DND-41 (cell line): ENCODE measurements at regions not wholly inside any gene's neighbourhood (a gene's known extent, or its start where the extent isn't known, plus 50 kb on each side); places are given as distances from the start of the nearest gene placed in this dataset.

Source experiments
- ATAC-seq: fragments of 200-7000 bp; cut with Tn5 transposase; 3 replicates; pipeline ENCODE4 v1.9.1; 2021; ENCODE audit warnings: low read depth; ENCODE audit not compliant: insufficient read depth
- DNase-seq: peaks from one replicate; pipeline ENCODE4 v3.0.0-alpha.2; 2020
- H2AFZ ChIP-seq: 2 replicates; pipeline ENCODE4 v1.6.0; 2012; ENCODE audit warnings: low read depth, low read length
- H3K27ac ChIP-seq: 2 replicates; pipeline ENCODE4 v1.5.1; 2012; ENCODE audit warnings: low read length, inconsistent platforms
- H3K27me3 ChIP-seq: fragments of 200-600 bp; sonication (generic); 2 replicates; pipeline ENCODE4 v1.6.0; 2012; ENCODE audit warnings: low read length, mild to moderate bottlenecking, inconsistent platforms; ENCODE audit not compliant: insufficient read depth, poor library complexity
- H3K36me3 ChIP-seq: 2 replicates; pipeline ENCODE4 v1.5.1; 2012; ENCODE audit warnings: low read length, inconsistent platforms; ENCODE audit not compliant: insufficient read depth
- H3K4me1 ChIP-seq: 2 replicates; pipeline ENCODE4 v1.5.1; 2012; ENCODE audit warnings: mild to moderate bottlenecking, low read length; ENCODE audit not compliant: insufficient read depth
- H3K4me2 ChIP-seq: 2 replicates; pipeline ENCODE4 v1.6.0; 2012; ENCODE audit warnings: mild to moderate bottlenecking, moderate library complexity, low read length, inconsistent platforms; ENCODE audit not compliant: insufficient read depth
- H3K4me3 ChIP-seq, 2 experiments: fragments of 200-600 bp in 1 of 2; shearing (Covaris generic) in 1 of 2; 2 replicates each; pipeline ENCODE4 v1.5.1; 2012 to 2016; ENCODE audit warnings: inconsistent platforms in 2 of 2, low read length in 2 of 2, mild to moderate bottlenecking in 2 of 2, low read depth in 1 of 2, moderate library complexity in 1 of 2
- H3K79me2 ChIP-seq: 2 replicates; pipeline ENCODE4 v1.6.0; 2012; ENCODE audit warnings: low read length, inconsistent platforms; ENCODE audit not compliant: insufficient read depth
- H3K9ac ChIP-seq: 2 replicates; pipeline ENCODE4 v1.6.0; 2012; ENCODE audit warnings: low read depth, mild to moderate bottlenecking, inconsistent platforms, low read length, moderate library complexity
- H3K9me3 ChIP-seq: 2 replicates; pipeline ENCODE4 v1.5.1; 2012; ENCODE audit warnings: low read length, moderate library complexity, mild to moderate bottlenecking, inconsistent platforms; ENCODE audit not compliant: insufficient read depth, severe bottlenecking
- H4K20me1 ChIP-seq: 2 replicates; pipeline ENCODE4 v1.6.0; 2012; ENCODE audit warnings: low read length; ENCODE audit not compliant: insufficient read depth
- CTCF ChIP-seq: IDR thresholded peaks from 2 replicates; pipeline ENCODE4 v1.5.1; 2012; ENCODE audit warnings: borderline replicate concordance, low read length, moderate library complexity, mild to moderate bottlenecking; ENCODE audit not compliant: poor library complexity, severe bottlenecking; ENCODE audit errors: extremely low read depth
- EZH2 ChIP-seq: IDR thresholded peaks from 3 replicates; pipeline ENCODE4 v1.6.1; 2012; ENCODE audit warnings: borderline replicate concordance, low read depth, mild to moderate bottlenecking, moderate library complexity, low read length, inconsistent platforms; ENCODE audit not compliant: severe bottlenecking

- no peak overlapping the region for H2AFZ ChIP-seq
- H3K9ac ChIP-seq, result no peak overlapping the region
- H3K4me3 ChIP-seq, result no peak overlapping the region
- H3K4me1 ChIP-seq, result no peaks in the 10 kb centered on the region
- H4K20me1 ChIP-seq, result no peaks in the 10 kb centered on the region
- ATAC-seq, result no peak
- DNase-seq, result no peak
- H3K27ac ChIP-seq, result no peak overlapping the region
- no peak overlapping the region for H3K4me2 ChIP-seq
- no peaks in the 10 kb centered on the region for H3K27me3 ChIP-seq
- no peaks in the 10 kb centered on the region for H3K36me3 ChIP-seq
- TF ChIP-seq CTCF (no peak), EZH2 (no peak)
- H3K79me2 ChIP-seq, result no peaks in the 10 kb centered on the region
- no peaks in the 10 kb centered on the region for H3K9me3 ChIP-seq
Observed at GRCh38 chr3:150136242-150136641, 165.5 kb upstream of the PFN2 start.

- Histone ChIP-seq H3K4me2 (no peak overlapping the region), H3K27me3 (peaks cover 5% of the 10 kb centered on the region), H4K20me1 (no peaks in the 10 kb centered on the region), H2AFZ (no peak overlapping the region), H3K9me3 (no peaks in the 10 kb centered on the region), H3K4me1 (no peaks in the 10 kb centered on the region), H3K79me2 (no peaks in the 10 kb centered on the region), H3K27ac (no peak overlapping the region), H3K9ac (no peak overlapping the region), H3K4me3 (no peak overlapping the region), H3K36me3 (no peaks in the 10 kb centered on the region)
- DNase-seq (no peak), ATAC-seq (no peak)
- TF ChIP-seq EZH2, result no peak
- no peak for TF ChIP-seq CTCF
Observed at GRCh38 chr3:150135287-150135721, 164.6 kb upstream of the PFN2 start.

- DNase-seq (no peak), ATAC-seq (no peak)
- Histone ChIP-seq H3K27ac (no peak overlapping the region), H3K9ac (no peak overlapping the region), H3K79me2 (no peaks in the 10 kb centered on the region), H3K9me3 (no peaks in the 10 kb centered on the region), H3K4me1 (no peaks in the 10 kb centered on the region), H3K27me3 (peaks cover 7% of the 10 kb centered on the region), H4K20me1 (no peaks in the 10 kb centered on the region), H3K36me3 (no peaks in the 10 kb centered on the region), H2AFZ (no peak overlapping the region), H3K4me2 (no peak overlapping the region), H3K4me3 (no peak overlapping the region)
- no peak for TF ChIP-seq CTCF
- no peak for TF ChIP-seq EZH2
Observed at GRCh38 chr3:150133293-150133692, 162.6 kb upstream of the PFN2 start.

GRCh38 chr3:150132101-150132749 is 161.5 kb upstream of the PFN2 start:
- Histone ChIP-seq H3K27me3 (peaks cover 8% of the 10 kb centered on the region), H3K27ac (no peak overlapping the region), H3K9me3 (no peaks in the 10 kb centered on the region), H3K4me1 (no peaks in the 10 kb centered on the region), H3K4me3 (no peak overlapping the region), H4K20me1 (no peaks in the 10 kb centered on the region), H3K9ac (no peak overlapping the region), H3K4me2 (no peak overlapping the region), H2AFZ (no peak overlapping the region), H3K36me3 (no peaks in the 10 kb centered on the region), H3K79me2 (no peaks in the 10 kb centered on the region)
- TF ChIP-seq EZH2 (no peak), CTCF (no peak)
- ATAC-seq, result no peak
- DNase-seq, result no peak
